ENCODE measurements at regions not wholly inside any gene's neighbourhood (a gene's known extent, or its start where the extent isn't known, plus 50 kb on each side); places are given as distances from the start of the nearest gene placed in this dataset.

DNA sequence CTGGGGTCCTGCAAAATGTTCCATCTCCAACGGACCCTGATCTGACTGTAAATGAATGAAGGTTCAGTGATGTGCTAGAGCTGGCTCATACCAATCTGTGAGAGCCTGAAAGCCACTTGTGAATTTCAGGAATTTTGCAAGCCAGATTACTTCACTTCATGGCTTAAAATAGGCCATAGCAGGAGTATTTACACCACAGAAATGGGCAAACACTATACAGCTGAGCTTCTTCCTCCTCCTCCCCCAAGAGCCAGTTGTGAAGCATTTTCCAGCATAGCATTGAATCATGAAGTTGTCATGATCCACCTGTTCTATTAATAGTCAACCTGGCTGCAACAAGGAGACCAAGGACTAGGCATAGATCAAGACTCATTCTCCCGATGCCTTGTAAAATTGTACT is 141.3 kb upstream of the RASSF8 start:
- H3K9me3 ChIP-seq, result no peaks in the 10 kb centered on the region
- no peaks in the 10 kb centered on the region for H3K4me1 ChIP-seq
- 68 to 84% methylated on average over 2 of the region's 2 CpGs for WGBS, 2 donors
- DNase-seq, result no peak
- no peak overlapping the region for H3K4me3 ChIP-seq
- no peaks in the 10 kb centered on the region for H3K36me3 ChIP-seq
- no peak overlapping the region for H3K27ac ChIP-seq
- intact Hi-C loops (cut with DNase I), result no loop called here
- H3K27me3 ChIP-seq, result no peaks in the 10 kb centered on the region
- no peak for TF ChIP-seq POLR2A (IDR thresholded peaks at IDR 0.05)
- TF ChIP-seq, protein P1, sequence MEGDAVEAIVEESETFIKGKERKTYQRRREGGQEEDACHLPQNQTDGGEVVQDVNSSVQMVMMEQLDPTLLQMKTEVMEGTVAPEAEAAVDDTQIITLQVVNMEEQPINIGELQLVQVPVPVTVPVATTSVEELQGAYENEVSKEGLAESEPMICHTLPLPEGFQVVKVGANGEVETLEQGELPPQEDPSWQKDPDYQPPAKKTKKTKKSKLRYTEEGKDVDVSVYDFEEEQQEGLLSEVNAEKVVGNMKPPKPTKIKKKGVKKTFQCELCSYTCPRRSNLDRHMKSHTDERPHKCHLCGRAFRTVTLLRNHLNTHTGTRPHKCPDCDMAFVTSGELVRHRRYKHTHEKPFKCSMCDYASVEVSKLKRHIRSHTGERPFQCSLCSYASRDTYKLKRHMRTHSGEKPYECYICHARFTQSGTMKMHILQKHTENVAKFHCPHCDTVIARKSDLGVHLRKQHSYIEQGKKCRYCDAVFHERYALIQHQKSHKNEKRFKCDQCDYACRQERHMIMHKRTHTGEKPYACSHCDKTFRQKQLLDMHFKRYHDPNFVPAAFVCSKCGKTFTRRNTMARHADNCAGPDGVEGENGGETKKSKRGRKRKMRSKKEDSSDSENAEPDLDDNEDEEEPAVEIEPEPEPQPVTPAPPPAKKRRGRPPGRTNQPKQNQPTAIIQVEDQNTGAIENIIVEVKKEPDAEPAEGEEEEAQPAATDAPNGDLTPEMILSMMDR (IDR thresholded peaks at IDR 0.05), result no peak

GRCh38 chr12:25818596-25819390 is 139.7 kb upstream of the RASSF8 start:
- DNase-seq, result no peak
- no peak for TF ChIP-seq POLR2A (IDR thresholded peaks at IDR 0.05)
- TF ChIP-seq, protein P1 (IDR thresholded peaks at IDR 0.05), result no peak
- Histone ChIP-seq H3K4me3 (no peak overlapping the region), H3K27ac (no peak overlapping the region), H3K9me3 (no peaks in the 10 kb centered on the region), H3K36me3 (no peaks in the 10 kb centered on the region), H3K27me3 (no peaks in the 10 kb centered on the region), H3K4me1 (no peaks in the 10 kb centered on the region)
- intact Hi-C loops (cut with DNase I), result no loop called here

DNA sequence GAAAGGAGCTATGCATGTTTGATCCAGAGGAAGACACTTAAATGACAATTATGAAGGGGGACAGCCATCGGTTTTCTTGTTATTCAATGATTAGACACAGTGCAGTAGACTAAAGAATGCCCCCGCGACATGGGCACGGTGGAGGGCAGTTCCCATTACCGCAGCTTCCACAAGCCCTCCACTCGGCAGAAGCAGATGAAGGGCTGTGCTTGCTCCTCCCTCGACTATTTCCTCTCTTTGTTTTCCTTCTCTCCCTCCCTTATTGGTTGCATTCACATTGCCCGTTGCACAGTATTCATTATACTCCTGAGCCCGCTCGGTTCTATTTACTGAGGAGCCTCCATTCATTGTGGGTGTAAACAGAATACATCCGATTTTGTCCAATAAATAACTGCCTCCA is 138.8 kb upstream of the RASSF8 start:
- no peaks in the 10 kb centered on the region for H3K9me3 ChIP-seq
- no peak for DNase-seq
- 70 to 75% methylated on average over 11 of the region's 11 CpGs for WGBS, 2 donors
- no peaks in the 10 kb centered on the region for H3K36me3 ChIP-seq
- no peaks in the 10 kb centered on the region for H3K4me1 ChIP-seq
- H3K27me3 ChIP-seq, result no peaks in the 10 kb centered on the region
- no peak overlapping the region for H3K27ac ChIP-seq
- no peak for TF ChIP-seq POLR2A (IDR thresholded peaks at IDR 0.05)
- TF ChIP-seq, protein P1 (IDR thresholded peaks at IDR 0.05), result no peak
- no peak overlapping the region for H3K4me3 ChIP-seq
- intact Hi-C loops (cut with DNase I), result no loop called here

- H3K9me3 ChIP-seq, result no peaks in the 10 kb centered on the region
- no peak for TF ChIP-seq POLR2A (IDR thresholded peaks at IDR 0.05)
- TF ChIP-seq, protein P1 (IDR thresholded peaks at IDR 0.05), result no peak
- no peaks in the 10 kb centered on the region for H3K4me1 ChIP-seq
- 86 to 89% methylated on average over 3 of the region's 3 CpGs for WGBS, 2 donors
- H3K27ac ChIP-seq, result no peak overlapping the region
- intact Hi-C loops (cut with DNase I), result no loop called here
- DNase-seq, result no peak
- H3K27me3 ChIP-seq, result no peaks in the 10 kb centered on the region
- H3K4me3 ChIP-seq, result no peak overlapping the region
- H3K36me3 ChIP-seq, result no peaks in the 10 kb centered on the region
Measured at GRCh38 chr12:25822281-25822680, 136.2 kb upstream of the RASSF8 start.

GRCh38 chr12:25824734-25825133 is 133.7 kb upstream of the RASSF8 start:
- no peak overlapping the region for H3K27ac ChIP-seq
- TF ChIP-seq, protein P1 (IDR thresholded peaks at IDR 0.05), result no peak
- TF ChIP-seq POLR2A (IDR thresholded peaks at IDR 0.05), result no peak
- WGBS, 2 donors, result 56 to 58% methylated on average over 2 of the region's 2 CpGs

More at GRCh38 chr12:25824734-25825133, 133.7 kb upstream of the RASSF8 start:
- Histone ChIP-seq H3K4me1 (peaks cover 0 to 6% (median 0%) of the 10 kb centered on the region in 3 donors), H3K36me3 (no peaks in the 10 kb centered on the region), H3K27me3 (no peaks in the 10 kb centered on the region), H3K9me3 (no peaks in the 10 kb centered on the region), H3K4me3 (no peak overlapping the region)
- DNase-seq, result no peak
- intact Hi-C loops (cut with DNase I), result no loop called here

Measured in esophagus squamous epithelium (tissue), 5 donors.